HG02970 (cell line): ENCODE measurements at regions not wholly inside any gene's neighbourhood (a gene's known extent, or its start where the extent isn't known, plus 50 kb on each side); places are given as distances from the start of the nearest gene placed in this dataset.

ENCODE experiments used
- ATAC-seq: cut with Tn5 transposase; IDR thresholded peaks from one replicate; pipeline ENCODE4 v1.9.1; 2021; ENCODE audit warnings: mild to moderate bottlenecking, moderate library complexity, moderate number of reproducible peaks; ENCODE audit not compliant: unreplicated experiment, low FRiP score

DNA sequence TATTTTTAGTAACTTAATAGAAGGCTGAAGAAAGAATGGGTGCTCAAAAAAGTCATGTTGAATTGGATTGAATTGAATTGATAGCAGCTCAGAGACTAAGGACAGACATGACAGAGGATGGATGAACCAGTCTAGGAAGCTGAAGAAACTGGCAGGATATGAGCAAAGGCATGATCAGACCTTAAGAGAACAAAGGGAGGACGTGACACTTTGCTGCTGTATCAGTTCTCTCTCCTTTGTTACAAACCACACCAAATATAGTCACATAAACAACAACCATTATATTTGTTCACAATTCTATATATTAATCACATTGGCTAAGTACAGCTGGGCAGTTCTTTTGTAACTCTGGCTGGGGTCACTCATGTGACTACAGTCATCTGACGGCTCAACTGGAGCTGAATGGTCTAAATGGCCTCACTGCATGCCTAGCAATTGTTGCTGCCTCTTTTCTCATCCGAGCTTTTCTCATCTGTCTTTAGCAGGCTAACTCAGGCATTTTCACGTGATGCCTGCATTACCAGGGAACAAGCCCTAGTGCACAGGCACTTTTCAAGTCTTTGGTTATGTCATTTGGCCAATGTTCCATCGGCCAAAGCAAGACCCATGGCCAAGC is 355.0 kb downstream of the ETNK1 start:
- ATAC-seq: no peak

DNA sequence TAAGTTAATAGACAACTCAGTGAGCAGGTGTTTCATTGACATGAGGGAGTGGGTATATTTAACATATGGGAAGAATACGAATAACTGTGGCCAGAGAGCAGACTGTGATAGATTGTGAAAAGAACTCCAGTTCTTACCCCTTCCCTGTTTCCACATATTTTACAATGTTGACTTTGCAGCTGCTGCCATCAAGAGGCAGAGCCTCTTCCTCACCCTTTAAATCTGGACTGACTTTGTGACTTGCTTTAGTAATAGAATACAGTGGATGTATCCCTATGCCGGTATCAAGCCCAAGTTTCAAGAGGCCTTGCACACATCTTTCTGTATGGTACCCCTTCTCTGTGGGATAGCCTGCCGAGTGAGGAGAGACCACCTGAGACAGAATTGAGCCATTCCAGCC is 356.7 kb downstream of the ETNK1 start:
- no peak for ATAC-seq

- ATAC-seq: no peak
Observed at GRCh38 chr12:22982635-22983034, 357.7 kb downstream of the ETNK1 start.

DNA sequence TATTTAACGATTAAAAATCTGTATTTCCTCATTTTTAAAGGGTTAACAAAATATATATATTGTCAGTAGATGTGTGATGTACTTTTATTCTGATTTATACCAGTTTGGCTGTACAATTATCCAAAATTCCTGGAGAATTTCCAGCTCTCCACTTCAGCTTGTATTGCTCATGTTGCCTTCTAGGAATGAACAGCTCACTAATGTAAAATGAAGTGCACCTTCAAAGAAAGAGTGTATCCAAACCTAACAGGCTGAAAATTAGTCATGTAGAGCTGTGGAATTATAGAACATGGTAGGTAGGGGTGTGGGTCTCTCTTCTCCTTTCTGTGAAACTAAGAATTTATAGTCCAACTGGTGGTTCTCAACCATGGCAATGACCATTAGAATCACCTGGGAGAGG is 362.0 kb downstream of the ETNK1 start:
- no peak for ATAC-seq

- no peak for ATAC-seq
Observed at GRCh38 chr12:22990501-22990900, 365.5 kb downstream of the ETNK1 start.

DNA sequence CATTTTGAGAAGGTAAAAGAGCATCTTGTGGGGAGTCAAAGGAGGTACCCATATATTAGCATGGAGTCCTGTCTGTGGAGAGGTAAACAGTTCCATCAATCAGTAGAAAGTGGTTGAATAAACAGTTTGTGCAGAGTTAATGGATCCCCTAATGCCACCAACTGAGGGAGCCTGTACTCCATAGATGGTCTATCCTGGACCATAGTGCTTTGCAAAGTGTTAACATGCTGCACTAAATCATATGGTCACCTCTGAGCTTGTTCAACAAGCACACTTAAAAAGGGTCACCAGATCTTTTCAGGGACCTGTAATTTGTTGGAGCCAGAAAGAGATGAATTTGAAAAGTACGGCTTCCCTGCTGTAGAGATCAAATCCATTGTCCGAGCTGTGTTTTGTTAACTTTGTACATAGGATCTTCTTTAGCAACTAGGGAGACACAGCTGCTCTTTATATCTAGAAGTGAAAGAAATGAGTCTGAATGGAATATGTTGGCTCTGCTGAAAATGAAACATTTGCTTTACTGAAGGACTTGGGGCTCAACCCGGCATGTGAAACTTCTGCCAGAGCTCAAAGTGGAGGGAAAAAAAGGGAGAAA is 366.4 kb downstream of the ETNK1 start:
- no peak for ATAC-seq

DNA sequence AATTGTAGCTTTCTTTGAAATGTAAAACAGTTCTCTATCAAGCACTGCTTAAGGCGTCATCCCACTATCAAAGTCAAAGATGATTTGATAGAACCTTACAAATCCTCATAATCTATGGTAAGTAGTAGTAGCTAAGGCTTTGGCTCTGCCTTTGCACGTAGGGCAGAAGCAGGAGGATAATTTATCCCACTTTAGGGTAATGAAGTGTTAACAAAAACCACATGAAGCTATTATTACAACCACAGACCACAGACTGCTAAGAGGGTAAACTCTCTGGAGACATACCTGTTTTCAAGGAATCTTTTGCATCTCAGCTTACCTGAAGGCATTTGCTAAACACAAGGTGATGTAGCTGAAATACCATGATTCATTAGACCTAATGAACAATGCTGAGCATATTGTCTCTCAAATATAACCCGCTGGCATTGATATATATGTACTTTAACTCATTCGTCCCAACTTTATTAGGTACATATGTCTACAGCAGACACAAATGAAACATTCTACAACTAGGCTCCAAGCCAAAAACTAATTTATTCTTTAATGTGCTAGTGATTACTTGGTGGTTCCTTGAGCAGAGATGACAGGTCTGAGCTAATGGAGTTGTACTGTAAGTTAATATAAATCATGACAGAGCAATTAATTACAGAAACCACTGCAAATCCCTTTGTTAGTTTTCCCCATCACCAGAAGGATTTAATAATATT is 368.8 kb downstream of the ETNK1 start:
- ATAC-seq: no peak

GRCh38 chr12:22994316-22994675 is 369.3 kb downstream of the ETNK1 start:
- no peak for ATAC-seq

DNA sequence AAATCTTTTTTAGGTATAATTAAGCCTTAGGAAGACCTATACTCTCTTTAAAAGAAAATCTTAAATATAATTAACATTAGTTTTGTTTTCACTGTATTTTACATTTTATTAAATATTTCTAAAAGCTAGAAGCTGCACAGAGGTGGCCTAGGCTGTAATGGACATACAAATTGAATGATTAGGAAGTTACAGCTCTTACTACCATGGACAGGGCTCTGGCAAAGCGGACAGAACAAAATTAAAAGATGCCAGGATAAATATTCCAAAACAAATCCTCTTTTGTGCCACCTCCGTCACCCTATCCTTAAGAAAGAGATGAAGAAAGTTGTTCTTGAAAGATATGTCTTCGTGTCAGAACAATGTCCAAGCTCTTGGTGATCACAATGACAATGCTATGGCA is 376.5 kb downstream of the ETNK1 start:
- no peak for ATAC-seq

DNA sequence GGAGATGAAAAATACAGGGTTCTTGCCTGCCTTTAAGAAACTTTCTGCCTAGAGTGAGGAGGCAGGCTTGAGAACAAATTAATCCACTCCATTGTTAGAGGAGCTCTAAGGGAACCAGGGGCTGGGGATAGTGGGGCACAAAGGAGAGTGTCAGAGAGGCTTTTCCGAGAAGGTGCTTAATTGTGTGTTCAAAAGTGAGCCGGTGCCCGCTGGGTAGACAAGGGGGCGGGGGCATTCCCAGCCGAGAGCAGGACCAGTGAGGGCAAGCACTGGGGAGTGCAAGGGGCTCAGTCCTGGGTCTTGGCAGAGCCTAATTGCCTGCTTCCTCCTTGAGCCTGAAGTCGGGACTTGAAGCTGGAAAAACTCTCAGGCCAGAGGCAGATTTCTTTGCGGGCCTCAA is 377.4 kb downstream of the ETNK1 start:
- no peak for ATAC-seq

GRCh38 chr12:23004473-23005020 is 379.6 kb downstream of the ETNK1 start:
- no peak for ATAC-seq

GRCh38 chr12:23005387-23005786 is 380.4 kb downstream of the ETNK1 start:
- no peak for ATAC-seq

DNA sequence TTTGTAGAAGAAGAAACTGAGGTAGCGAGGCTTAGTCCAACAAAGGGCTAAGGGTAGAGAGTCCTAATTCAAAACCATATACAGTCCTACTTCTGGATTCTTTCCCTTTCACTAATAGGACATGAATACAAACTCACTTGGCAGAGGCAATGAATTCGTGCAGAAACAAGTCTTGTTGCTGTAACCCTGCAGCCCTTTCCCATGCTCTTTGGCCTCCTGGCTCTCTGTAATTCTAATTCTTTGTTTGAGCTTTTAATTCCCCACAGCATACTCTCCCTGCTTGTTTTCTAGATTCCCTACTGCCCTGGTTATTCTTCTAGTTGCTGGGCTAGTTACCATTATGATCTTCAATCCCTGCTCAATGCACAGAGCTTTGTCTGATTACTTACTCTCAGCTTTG is 381.4 kb downstream of the ETNK1 start:
- no peak for ATAC-seq

DNA sequence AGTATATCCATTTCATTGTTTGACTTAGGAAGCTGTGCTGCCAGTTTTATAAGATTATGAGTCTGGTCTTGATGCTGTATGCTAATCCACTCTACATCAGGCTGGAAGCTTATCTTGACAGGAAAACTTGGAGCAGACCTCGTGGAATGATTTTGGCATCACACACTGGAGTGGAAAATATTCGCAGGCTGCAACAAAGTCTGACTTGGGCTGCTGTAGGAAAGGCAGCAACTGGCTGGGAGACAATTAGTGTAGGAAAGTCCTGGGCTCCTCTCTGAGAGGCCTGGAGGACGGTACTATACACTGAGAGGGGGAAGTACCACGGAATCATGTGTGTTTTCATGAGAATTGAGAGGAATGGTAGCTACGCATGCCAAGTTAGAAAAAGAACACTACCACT is 383.7 kb downstream of the ETNK1 start:
- no peak for ATAC-seq

GRCh38 chr12:23014749-23015148 is 389.8 kb downstream of the ETNK1 start:
- ATAC-seq: no peak

DNA sequence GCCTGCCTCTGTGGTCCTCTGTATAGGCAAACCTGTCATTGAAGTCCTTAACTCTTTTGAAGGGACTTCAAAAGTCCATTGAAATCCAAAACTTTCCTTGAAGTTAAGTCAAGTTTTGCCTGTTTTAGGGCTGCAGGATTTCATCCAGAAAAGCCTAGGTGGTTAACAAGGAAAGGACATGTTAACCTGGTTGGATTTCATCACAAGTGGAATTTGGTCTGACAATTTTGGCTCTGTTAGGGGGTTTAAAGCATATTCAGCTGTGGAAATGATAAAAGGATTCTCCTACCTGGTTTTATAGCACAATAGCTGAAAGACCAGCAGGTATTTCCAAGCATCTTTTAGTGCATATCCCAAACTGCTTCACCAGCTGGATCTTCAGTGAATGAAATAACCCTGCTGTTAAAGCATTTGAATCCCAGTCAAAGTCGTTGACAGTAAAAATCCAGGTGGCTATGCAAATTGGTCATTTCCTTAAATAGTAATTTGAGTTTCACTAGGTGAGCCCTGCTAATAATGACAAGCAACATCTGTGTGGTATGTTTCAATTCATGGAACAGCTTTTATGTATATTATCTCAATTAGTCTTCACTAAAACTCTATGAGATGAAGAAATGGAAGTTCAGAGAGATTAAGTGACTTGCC is 400.5 kb downstream of the ETNK1 start:
- ATAC-seq: no peak

DNA sequence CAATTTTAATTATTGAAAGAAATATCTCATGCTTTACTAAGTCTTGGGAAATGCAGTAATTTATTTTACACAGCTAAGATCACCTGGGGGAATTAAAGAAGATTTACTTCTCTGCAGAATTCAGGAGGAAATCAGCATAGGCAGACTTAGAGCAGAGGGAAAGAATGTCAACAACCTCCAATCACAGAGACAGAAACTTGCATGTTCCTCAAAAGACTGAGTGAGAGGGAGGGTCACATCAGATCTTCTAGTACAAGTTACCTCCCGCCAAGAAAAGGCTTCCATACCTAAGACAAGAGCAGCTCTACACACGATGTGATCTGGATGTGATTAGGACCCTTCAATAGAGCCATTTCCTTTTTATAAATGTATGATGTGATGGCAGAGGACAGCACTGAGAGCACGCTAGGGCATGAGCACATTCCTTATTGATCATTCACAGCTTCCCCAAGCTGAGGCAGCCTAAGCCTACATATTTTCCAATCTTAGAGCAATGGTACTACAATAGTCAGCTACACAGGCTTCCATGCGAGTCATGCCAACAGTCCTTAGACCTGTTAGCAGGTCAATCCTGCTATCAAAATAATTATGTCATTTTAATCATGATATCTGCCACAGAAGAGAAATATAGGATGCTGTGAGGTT is 403.3 kb downstream of the ETNK1 start:
- no peak for ATAC-seq

GRCh38 chr12:23029185-23029584 is 404.2 kb downstream of the ETNK1 start:
- ATAC-seq: no peak

GRCh38 chr12:23039834-23040233 is 414.9 kb downstream of the ETNK1 start:
- no peak for ATAC-seq

DNA sequence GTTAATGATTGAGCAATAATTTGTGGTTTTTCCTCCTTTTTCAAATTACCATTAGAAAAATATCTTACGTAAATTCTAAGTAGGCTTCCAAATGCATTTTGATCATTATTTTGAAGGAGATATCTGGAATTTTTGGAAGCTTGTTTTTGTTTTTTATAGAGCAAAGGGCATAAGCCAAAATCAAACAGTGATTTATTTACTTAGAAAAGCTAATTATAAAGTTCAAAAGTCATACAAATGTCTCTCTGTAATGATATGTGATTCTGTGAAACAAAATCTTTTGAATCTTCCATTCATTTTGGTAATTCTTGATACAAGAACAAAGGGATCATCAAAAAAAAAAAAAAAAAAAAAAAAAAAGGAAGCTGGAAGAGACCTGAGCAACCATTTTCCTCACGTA is 416.8 kb downstream of the ETNK1 start:
- ATAC-seq: no peak

DNA sequence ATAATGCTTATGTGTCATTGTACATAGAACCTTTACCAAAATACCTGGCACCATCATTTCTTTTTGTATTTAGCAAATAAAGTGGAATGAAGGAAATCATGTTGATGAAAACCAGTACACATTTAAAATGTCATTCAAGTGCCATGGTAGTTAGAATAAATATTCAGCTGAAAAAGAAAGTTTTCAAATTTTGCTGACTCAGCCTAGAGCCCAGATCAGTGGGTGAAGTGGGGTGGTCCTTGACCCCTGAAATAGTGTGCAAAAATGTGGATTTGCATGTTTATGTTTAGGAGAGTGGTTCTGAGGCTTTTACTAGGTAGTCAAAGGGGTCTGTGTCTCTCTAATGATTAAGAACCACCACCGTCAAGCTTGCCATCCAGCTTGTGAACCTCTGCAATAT is 418.7 kb downstream of the ETNK1 start:
- ATAC-seq: no peak
